Skeletal muscle cell (primary cell): ENCODE measurements at regions not wholly inside any gene's neighbourhood (a gene's known extent, or its start where the extent isn't known, plus 50 kb on each side); places are given as distances from the start of the nearest gene placed in this dataset.
"Not testable (repeated sequence)": the region's sequence is repeated elsewhere in the genome, so short reads cannot be mapped to it uniquely, and the experiment has no call there.

Experiments used
- DNase-seq: peaks from one replicate; pipeline ENCODE4 v3.0.0-alpha.2; 2010; ENCODE audit warnings: low read depth
- H3K4me3 ChIP-seq: 2 replicates; pipeline ENCODE4 v1.5.1; 2011; ENCODE audit warnings: low read depth, mild to moderate bottlenecking, control low read depth, low read length, moderate library complexity

DNA sequence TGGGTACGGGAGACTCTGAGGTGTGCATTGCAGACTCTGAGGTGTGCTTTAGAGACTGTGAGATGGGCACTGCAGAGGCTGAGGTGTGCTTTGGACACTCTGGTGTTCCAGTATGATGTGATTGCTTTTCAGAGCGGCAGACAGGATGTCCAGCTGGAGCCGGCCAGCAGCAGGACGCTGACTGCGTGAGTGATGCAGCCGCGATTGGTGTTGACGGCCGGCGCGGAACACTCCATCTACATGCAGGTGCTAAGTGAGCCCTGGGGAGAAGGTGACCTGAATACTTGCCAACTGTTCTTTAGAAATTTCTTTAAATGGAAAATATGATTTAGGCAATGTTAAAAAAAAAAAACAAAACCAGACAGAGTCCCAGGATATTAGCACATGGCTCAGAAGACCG, 103.1 kb upstream of the PPP2R3B start:
- no peak for DNase-seq
- H3K4me3 ChIP-seq, result no peak overlapping the region

DNA sequence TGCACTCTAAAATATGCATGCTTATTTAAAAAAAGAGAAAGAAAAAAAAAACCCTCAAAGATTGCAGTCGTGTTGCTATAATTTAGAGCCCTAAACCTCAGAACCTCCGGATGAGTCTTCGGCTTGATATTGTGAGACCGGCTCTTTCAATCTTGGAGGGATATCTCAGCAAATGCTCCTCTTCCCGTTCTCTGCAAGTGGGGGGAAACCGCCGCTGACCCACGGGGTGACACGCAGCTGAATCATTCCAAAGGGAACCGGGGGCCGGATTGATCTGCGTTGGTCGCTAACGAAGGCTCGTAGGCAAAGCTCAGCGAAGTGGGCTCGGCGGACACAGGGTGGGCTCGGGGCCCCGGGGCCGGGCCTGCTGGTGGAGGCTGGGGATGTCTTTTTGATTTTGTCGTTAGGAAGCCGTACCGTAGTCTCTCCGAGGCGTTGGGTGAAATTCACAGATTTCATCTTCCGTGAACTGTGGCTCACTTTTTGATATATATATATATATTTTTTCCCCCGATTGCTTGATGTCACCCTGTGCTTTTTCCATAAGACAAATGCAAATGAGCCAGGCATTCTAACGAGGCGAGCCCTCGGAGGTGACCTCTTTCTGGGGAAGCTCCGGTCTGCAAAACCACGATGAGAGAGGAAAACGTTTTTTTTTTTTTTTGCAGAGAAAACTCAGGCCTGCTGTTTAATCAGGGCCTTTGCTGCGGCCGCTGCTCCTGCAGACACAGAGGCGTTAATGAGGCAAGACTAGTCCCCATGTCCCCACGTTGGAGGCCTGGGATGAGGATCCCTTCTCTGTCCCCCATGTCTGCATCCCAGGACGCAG, 110.7 kb upstream of the PPP2R3B start:
- no peak for DNase-seq
- H3K4me3 ChIP-seq, result no peak overlapping the region

DNA sequence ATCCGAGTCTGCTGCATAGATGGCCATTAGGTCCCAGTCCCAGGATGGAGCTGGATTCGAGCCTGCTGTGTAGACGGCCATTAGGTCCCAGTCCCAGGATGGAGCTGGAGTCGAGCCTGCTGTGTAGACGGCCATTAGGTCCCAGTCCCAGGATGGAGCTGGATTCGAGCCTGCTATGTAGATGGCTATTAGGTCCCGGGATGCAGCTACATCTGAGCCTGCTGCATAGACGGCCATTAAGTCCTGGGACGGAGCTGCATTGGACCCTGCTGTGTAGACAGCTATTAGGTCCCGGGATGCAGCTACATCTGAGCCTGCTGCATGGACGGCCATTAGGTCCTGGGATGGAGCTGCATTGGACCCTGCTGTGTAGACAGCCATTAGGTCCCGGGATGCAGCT, 112.2 kb upstream of the PPP2R3B start:
- H3K4me3 ChIP-seq, DNase-seq: not testable (repeated sequence)

DNA sequence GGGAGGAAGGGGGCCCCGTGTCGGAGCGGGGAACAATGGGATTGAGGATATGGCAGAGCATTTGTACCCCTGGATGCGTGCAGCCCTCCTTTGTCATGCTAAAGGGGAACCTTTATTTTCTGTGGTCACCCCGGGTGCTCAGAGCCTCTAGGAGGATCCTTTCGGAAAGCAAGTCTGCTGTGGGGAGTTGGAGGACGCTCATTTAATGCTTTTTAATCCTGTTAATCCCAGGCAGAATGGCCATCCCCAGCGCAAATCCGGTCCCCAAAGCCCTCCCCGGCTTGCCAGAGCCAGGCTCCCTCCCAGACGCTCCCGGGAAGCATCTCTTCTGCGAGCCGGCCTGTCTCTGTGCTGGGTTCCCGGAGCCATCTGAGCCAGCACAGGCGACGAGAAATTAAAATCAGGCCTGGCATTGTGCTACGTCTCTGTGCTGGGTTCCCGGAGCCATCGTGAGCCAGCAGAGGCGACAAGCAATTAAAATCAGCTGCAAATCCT, 113.2 kb upstream of the PPP2R3B start:
- H3K4me3 ChIP-seq, result no peak overlapping the region
- DNase-seq, result no peak

DNA sequence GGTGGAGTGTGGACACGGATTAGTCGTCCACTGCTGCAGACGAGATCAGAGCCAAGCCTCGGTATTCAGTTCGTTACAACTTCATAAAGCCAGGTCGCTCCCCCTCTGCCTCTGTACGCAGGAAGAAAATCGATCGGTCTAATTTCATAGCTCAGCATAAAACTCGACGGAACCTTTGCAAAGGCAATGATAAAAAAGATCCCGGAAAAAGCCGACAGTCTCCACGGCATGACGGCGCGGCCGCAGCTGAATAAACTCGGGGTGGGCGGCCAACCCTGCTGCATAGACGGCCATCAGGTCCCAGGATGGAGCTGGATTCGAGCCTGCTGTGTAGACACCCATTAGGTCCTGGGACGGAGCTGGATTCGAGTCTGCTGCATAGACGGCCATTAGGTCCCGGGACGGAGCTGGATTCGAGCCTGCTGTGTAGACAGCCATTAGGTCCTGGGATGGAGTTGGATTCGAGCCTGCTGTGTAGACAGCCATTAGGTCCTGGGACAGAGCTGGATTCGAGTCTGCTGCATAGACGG, 113.8 kb upstream of the PPP2R3B start:
- no peak for DNase-seq
- H3K4me3 ChIP-seq, result no peak overlapping the region

- no peak overlapping the region for H3K4me3 ChIP-seq
- DNase-seq, result no peak
Measured at GRCh38 chrX:506341-506740, 119.6 kb upstream of the PPP2R3B start.

DNA sequence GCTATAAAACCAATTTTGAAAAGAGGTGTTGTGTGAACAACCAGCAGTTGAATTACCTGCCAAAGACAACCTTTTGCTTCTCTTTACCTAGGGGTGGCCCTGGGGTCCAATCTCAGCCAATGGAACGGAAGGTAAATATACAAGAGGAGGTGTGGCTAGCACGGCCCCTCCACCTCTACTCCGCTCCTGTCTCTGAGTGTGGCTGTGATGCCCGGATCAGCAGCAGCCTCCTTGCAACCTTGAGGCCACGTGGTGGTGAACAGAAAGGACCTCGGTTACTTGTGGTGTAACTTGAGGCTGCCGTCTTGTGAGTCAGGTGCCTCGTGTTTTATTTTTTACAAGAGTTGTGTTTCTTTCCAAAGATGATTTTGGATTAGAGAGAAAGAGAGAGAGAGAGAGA, 121.5 kb upstream of the PPP2R3B start:
- DNase-seq, result no peak
- no peak overlapping the region for H3K4me3 ChIP-seq

DNA sequence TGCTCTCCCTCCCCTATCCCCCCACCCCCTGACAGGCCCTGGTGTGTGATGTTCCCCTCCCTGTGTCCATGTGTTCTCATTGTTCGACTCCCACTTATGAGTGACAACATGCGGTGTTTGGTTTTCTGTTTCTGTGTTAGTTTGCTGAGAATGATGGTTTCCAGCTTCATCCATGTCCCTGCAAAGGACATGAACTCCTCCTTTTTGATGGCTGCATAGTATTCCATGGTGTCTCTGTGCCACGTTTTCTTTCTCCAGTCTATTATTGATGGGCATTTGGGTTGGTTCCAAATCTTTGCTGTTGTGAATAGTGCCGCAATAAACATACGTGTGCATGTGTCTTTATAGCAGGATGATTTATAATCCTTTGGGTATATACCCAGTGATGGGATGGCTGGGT, 121.8 kb upstream of the SHOX start:
- DNase-seq, result not testable (repeated sequence)

GRCh38 chrX:511089-511488, 119.5 kb upstream of the SHOX start:
- H3K4me3 ChIP-seq, DNase-seq: not testable (repeated sequence)

More for the DNA sequence above, 121.8 kb upstream of the SHOX start:
- not testable (repeated sequence) for H3K4me3 ChIP-seq

DNA sequence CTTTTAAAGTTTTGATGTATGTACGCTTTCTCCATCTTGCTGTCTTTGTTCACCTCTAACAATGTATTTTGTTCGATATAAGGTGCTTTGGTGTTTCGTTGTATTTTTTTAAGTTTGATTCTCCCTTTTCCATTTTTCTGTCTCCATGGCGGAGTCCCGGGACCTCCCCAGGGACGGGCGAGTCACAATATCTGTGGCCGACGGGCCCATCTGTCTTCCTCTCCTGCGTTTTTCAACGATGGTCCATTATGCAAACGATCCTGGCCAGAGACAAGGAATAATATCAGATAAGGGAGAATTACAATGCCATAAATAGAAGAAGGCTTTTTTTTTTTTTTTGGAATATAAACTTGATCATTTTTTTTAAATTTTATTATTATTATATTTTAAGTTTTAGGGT, 112.3 kb upstream of the SHOX start:
- DNase-seq, result no peak
- no peak overlapping the region for H3K4me3 ChIP-seq

GRCh38 chrX:519741-520140, 110.8 kb upstream of the SHOX start:
- H3K4me3 ChIP-seq, result no peak overlapping the region
- no peak for DNase-seq

DNA sequence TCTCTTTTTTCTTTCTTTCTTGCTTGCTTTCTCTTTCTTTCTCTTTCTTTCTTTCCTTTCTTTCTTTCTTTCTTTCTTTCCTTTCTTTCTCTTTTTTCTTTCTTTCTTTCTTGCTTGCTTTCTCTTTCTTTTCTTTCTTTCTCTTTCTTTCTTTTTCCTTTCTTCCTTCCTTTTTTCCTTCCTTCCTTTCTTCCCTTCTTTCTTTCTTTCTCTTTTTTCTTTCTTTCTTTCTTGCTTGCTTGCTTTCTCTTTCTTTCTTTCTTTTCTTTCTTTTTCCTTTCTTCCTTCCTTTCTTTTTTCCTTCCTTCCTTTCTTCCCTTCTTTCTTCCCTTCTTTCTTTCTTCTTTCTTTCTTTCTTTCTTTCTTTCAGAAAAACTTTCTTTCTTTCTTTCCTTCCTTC, 108.1 kb upstream of the SHOX start:
- DNase-seq, result no peak
- no peak overlapping the region for H3K4me3 ChIP-seq

- no peak for DNase-seq
- no peak overlapping the region for H3K4me3 ChIP-seq
Measured at GRCh38 chrX:525134-525533, 105.5 kb upstream of the SHOX start.

GRCh38 chrX:526295-527224, 104.0 kb upstream of the SHOX start:
- no peak for DNase-seq

DNA sequence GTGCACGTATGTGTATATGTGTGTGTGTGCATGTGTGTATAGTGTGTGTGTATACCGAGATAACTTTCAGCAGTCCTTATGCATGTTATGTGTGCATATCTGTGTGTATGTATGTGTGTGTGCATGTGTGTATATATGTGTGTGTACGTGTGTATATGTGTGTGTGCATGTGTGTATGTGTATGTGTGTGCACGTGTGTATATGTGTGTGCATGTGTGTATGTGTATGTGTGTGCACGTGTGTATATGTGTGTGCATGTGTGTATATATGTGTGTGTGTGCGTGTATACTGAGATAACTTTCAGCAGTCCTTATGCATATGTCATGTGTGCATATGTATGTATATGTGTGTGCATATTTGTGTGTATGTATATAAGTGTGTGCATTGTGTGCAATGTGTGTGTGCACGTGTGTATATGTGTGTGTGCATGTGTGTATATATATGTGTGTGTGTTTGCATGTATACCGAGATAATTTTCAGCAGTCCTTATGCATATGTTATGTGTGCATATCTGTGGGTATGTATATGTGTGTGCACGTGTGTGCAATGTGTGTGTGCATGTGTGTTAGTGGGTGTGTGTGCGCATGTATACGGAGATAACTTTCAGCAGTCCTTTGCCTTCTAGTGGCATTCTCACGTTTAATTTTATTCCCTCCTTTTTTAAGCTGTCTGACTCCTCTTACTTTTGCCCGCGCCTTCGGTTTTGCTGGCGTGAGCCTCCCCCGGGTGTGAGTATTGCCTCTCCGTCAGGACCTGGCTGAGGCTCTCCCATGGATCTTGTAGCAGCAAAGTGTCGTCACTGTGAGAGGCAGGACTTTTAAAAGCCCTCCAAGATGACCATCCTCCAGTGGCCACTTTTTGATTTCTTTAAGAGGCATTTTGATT, 99.6 kb upstream of the SHOX start:
- no peak for DNase-seq
- no peak overlapping the region for H3K4me3 ChIP-seq

More at GRCh38 chrX:526295-527224, 104.0 kb upstream of the SHOX start:
- no peak overlapping the region for H3K4me3 ChIP-seq

- no peak overlapping the region for H3K4me3 ChIP-seq
- DNase-seq, result no peak
Measured at GRCh38 chrX:531611-531936, 99.0 kb upstream of the SHOX start.

DNA sequence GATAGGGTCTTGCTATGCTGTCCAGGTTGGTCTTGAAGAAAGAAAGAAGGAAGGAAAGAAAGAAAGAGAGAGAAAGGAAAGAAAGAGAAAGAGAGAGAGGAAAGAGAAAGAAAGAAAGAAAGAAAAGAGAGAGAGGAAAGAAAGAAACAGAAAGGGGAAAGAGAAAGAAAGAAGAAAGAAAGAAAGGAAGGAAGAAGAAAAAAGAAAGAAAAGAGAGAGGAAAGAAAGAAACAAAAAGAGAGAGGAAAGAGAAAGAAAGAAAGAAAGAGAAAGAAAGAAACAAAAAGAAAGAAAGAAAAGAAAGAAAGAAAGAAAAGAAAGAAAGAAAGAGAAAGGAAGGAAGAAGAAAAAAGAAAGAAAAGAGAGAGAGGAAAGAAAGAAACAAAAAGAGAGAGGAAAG, 95.8 kb upstream of the SHOX start:
- no peak overlapping the region for H3K4me3 ChIP-seq

GRCh38 chrX:536616-537015, 94.0 kb upstream of the SHOX start:
- DNase-seq, result no peak
- H3K4me3 ChIP-seq, result no peak overlapping the region

More for the DNA sequence above, 95.8 kb upstream of the SHOX start:
- DNase-seq, result no peak

- DNase-seq, result no peak
- no peak overlapping the region for H3K4me3 ChIP-seq
Measured at GRCh38 chrX:537151-537550, 93.4 kb upstream of the SHOX start.
